ENCODE measurements at regions not wholly inside any gene's neighbourhood (a gene's known extent, or its start where the extent isn't known, plus 50 kb on each side); places are given as distances from the start of the nearest gene placed in this dataset.

- no peak for TF ChIP-seq CTCF (optimal IDR thresholded peaks at IDR 0.05 in 1 of 3, IDR thresholded peaks at IDR 0.05 in 1 of 3, conservative IDR thresholded peaks at IDR 0.05 in 1 of 3; ENCODE audit: extremely low read depth in 1 of 3, insufficient read depth in 2 of 3, low read length in 3 of 3)
- no peak for TF ChIP-seq EZH2 (IDR thresholded peaks at IDR 0.05; ENCODE audit: low read length)
Observed at GRCh38 chr2:12335131-12335530, 381.6 kb upstream of the TRIB2 start.
